ENCODE measurements at regions not wholly inside any gene's neighbourhood (a gene's known extent, or its start where the extent isn't known, plus 50 kb on each side); places are given as distances from the start of the nearest gene placed in this dataset.

- RAD21 ChIA-PET (ENCODE audit: low non-redundant PET in 1 of 2, low total read pairs in 2 of 2, uncharacterized antibody in 2 of 2, unreplicated experiment in 2 of 2), result no interaction called here
- no peak for DNase-seq (ENCODE audit: low read depth, low spot score)
These were observed 185.8 kb downstream of the PHETA1 start for GRCh38 chr12:111183094-111183493.

More at GRCh38 chr12:111183094-111183493, 185.8 kb downstream of the PHETA1 start:
- no TSS peak for BruUV-seq (replicated peaks)
- ChIA-PET CTCF (no interaction called here), POLR2A (no interaction called here)
- H3K4me3 ChIP-seq (replicated peaks in 1 of 2; ENCODE audit: low read depth in 1 of 2, low read length in 2 of 2), result no peak overlapping the region
- H3K36me3 ChIP-seq (ENCODE audit: control insufficient read depth in 1 of 2, insufficient read depth in 2 of 2, low read length in 2 of 2), result no peaks in the 10 kb centered on the region
- intact Hi-C loops (cut with micrococcal nuclease), result no loop called here
- no peaks in the 10 kb centered on the region; the same call in 1 of the 2 replicates for H3K27me3 ChIP-seq (ENCODE audit: insufficient read depth, low read length)
- TF ChIP-seq RAD21 (IDR thresholded peaks at IDR 0.05; ENCODE audit: low read depth) (no peak), ZNF274 (IDR thresholded peaks at IDR 0.05; ENCODE audit: low read depth, low read length) (no peak), REST (IDR thresholded peaks at IDR 0.05; ENCODE audit: low read depth) (no peak), POLR2AphosphoS5 (IDR thresholded peaks at IDR 0.05; ENCODE audit: low read depth, low read length) (no peak), TCF7L2 (IDR thresholded peaks at IDR 0.05; ENCODE audit: borderline replicate concordance, extremely low read depth, insufficient read depth, insufficient read length) (no peak), MAX (IDR thresholded peaks at IDR 0.05) (no peak), ZBTB33 (IDR thresholded peaks at IDR 0.05; ENCODE audit: extremely low read depth, insufficient replicate concordance, low read length) (no peak), CBX3 (IDR thresholded peaks at IDR 0.05; ENCODE audit: low read depth) (no peak), EZH2 (IDR thresholded peaks at IDR 0.05) (no peak)
- H4K20me1 ChIP-seq (ENCODE audit: insufficient read depth), result no peaks in the 10 kb centered on the region
- H3K9me3 ChIP-seq (ENCODE audit: control insufficient read depth in 1 of 2, insufficient read depth in 1 of 2, low read depth in 1 of 2, low read length in 2 of 2), result no peaks in the 10 kb centered on the region
- H3K79me2 ChIP-seq (ENCODE audit: insufficient read depth, low read length), result no peaks in the 10 kb centered on the region
- no peak for ATAC-seq
- H3K4me2 ChIP-seq (ENCODE audit: low read length), result no peak overlapping the region
- no peak overlapping the region for H3K9ac ChIP-seq (ENCODE audit: low read length)
- no peak overlapping the region for H2AFZ ChIP-seq (ENCODE audit: low read depth, low read length, poor library complexity, severe bottlenecking)
- no peak overlapping the region for H3K27ac ChIP-seq (ENCODE audit: low read depth, low read length)
- no peaks in the 10 kb centered on the region for H3K4me1 ChIP-seq (ENCODE audit: control insufficient read depth in 1 of 2, insufficient read depth in 2 of 2, low read length in 2 of 2)
- H3K9me2 ChIP-seq (ENCODE audit: insufficient read depth), result no peaks in the 10 kb centered on the region
